HL-60 (cell line): ENCODE measurements at regions not wholly inside any gene's neighbourhood (a gene's known extent, or its start where the extent isn't known, plus 50 kb on each side); places are given as distances from the start of the nearest gene placed in this dataset.

Experiments
- CTCF ChIP-seq: IDR thresholded peaks from one replicate; pipeline ENCODE4 v1.5.1; 2011; ENCODE audit warnings: low read length, control low read depth, inconsistent platforms; ENCODE audit not compliant: insufficient read depth
- GABPA ChIP-seq: IDR thresholded peaks from 2 replicates; pipeline ENCODE4 v1.6.1; 2012; ENCODE audit warnings: low read depth

- TF ChIP-seq CTCF (no peak), GABPA (no peak)
Measured at GRCh38 chr2:185306119-185306518, 432.5 kb upstream of the FSIP2 start.
